RPMI7951 (cell line): ENCODE measurements at regions not wholly inside any gene's neighbourhood (a gene's known extent, or its start where the extent isn't known, plus 50 kb on each side); places are given as distances from the start of the nearest gene placed in this dataset.
"Not testable (repeated sequence)": the region's sequence is repeated elsewhere in the genome, so short reads cannot be mapped to it uniquely, and the experiment has no call there.

Experiments used
- DNase-seq: peaks from one replicate; pipeline ENCODE4 v3.0.0-alpha.2; 2012; ENCODE audit warnings: low read depth

GRCh38 chr2:40937284-40937683, 485.4 kb upstream of the SLC8A1 start:
- DNase-seq = no peak

- DNase-seq = no peak
Observed at GRCh38 chr2:40953341-40953740, 501.5 kb upstream of the SLC8A1 start.

- DNase-seq = no peak
Observed at GRCh38 chr2:40955042-40955441, 503.2 kb upstream of the SLC8A1 start.

GRCh38 chr2:40955635-40956034, 503.7 kb upstream of the SLC8A1 start:
- no peak for DNase-seq

GRCh38 chr2:40957508-40957907, 505.6 kb upstream of the SLC8A1 start:
- peak; percentile 43 for DNase-seq

- DNase-seq = peak; percentile 5
Observed at GRCh38 chr2:40962026-40962425, 510.1 kb upstream of the SLC8A1 start.

GRCh38 chr2:40964509-40965250, 512.8 kb upstream of the SLC8A1 start:
- DNase-seq = no peak

GRCh38 chr2:40967451-40967850, 515.6 kb upstream of the SLC8A1 start:
- DNase-seq = no peak

GRCh38 chr2:40975151-40975550, 523.3 kb upstream of the SLC8A1 start:
- no peak for DNase-seq

GRCh38 chr2:40997362-40997761, 545.5 kb upstream of the SLC8A1 start:
- DNase-seq = no peak

GRCh38 chr2:41000374-41000773, 548.5 kb upstream of the SLC8A1 start:
- no peak for DNase-seq

- DNase-seq = no peak
Observed at GRCh38 chr2:41000906-41001305, 549.0 kb upstream of the SLC8A1 start.

- no peak for DNase-seq
Observed at GRCh38 chr2:41004700-41005099, 552.8 kb upstream of the SLC8A1 start.

- DNase-seq = no peak
Observed at GRCh38 chr2:41020358-41020757, 568.5 kb upstream of the SLC8A1 start.

GRCh38 chr2:41024816-41025215, 572.9 kb upstream of the SLC8A1 start:
- DNase-seq = no peak

- DNase-seq = no peak
Observed at GRCh38 chr2:41026613-41027012, 574.7 kb upstream of the SLC8A1 start.

GRCh38 chr2:41027095-41027494, 575.2 kb upstream of the SLC8A1 start:
- DNase-seq = no peak

GRCh38 chr2:41031282-41031681, 579.4 kb upstream of the SLC8A1 start:
- DNase-seq = no peak

- no peak for DNase-seq
Observed at GRCh38 chr2:41032715-41033114, 580.8 kb upstream of the SLC8A1 start.

GRCh38 chr2:41033127-41033526, 581.2 kb upstream of the SLC8A1 start:
- DNase-seq = no peak

- DNase-seq = no peak
Observed at GRCh38 chr2:41038408-41038807, 586.5 kb upstream of the SLC8A1 start.

- not testable (repeated sequence) for DNase-seq
Observed at GRCh38 chr2:41039750-41040149, 587.9 kb upstream of the SLC8A1 start.

- no peak for DNase-seq
Observed at GRCh38 chr2:41040782-41041520, 589.1 kb upstream of the SLC8A1 start.
